SJCRH30 (cell line): ENCODE measurements at regions not wholly inside any gene's neighbourhood (a gene's known extent, or its start where the extent isn't known, plus 50 kb on each side); places are given as distances from the start of the nearest gene placed in this dataset.
"Not testable (repeated sequence)": the region's sequence is repeated elsewhere in the genome, so short reads cannot be mapped to it uniquely, and the experiment has no call there.

Experiments used
- DNase-seq, 2 experiments: peaks; one replicate each; pipeline ENCODE4 v3.0.0-alpha.2; 2015 to 2020
- H3K27ac ChIP-seq: fragments of 250-450 bp; sonication (Bioruptor Pico); 2 replicates; pipeline ENCODE4 v1.5.1; 2020; ENCODE audit warnings: mild to moderate bottlenecking, moderate library complexity
- H3K27me3 ChIP-seq: fragments of 250-450 bp; sonication (Bioruptor Pico); 2 replicates; pipeline ENCODE4 v1.5.1; 2020; ENCODE audit warnings: mild to moderate bottlenecking, moderate library complexity
- H3K36me3 ChIP-seq: fragments of 250-450 bp; sonication (Bioruptor Pico); 2 replicates; pipeline ENCODE4 v1.5.1; 2020; ENCODE audit warnings: mild to moderate bottlenecking, moderate library complexity
- H3K4me1 ChIP-seq: fragments of 250-450 bp; sonication (Bioruptor Pico); 2 replicates; pipeline ENCODE4 v1.5.1; 2020; ENCODE audit warnings: mild to moderate bottlenecking, moderate library complexity
- H3K4me3 ChIP-seq: fragments of 250-450 bp; sonication (Bioruptor Pico); 2 replicates; pipeline ENCODE4 v1.5.1; 2020; ENCODE audit warnings: mild to moderate bottlenecking, moderate library complexity
- H3K9me3 ChIP-seq: fragments of 250-450 bp; sonication (Bioruptor Pico); replicated peaks from 2 replicates; pipeline ENCODE4 v1.5.1; 2020; ENCODE audit warnings: mild to moderate bottlenecking, moderate library complexity

DNA sequence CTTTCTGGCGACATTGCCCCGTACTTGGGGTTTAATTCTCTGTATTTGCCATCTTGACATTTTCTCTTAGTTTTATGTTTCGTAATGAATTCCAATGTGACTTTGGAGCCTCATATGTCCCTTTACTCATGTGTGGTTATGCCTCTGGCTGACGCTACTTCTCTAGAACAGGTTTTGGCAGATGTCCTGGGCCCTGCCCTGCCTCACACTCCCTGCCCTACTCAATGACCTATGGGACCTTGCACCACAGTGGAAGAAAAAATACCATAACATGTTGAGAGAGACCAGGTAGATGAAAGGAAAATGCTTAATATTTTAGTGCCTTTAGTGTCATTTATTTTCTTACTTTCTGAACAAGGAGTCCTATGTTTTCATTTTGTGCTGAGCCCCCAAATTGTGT is 400.5 kb downstream of the TFEC start:
- H3K4me1 ChIP-seq, result peaks cover 5% of the 10 kb centered on the region; the same call in 1 of the 2 replicates
- no peaks in the 10 kb centered on the region for H3K27me3 ChIP-seq
- no peak overlapping the region for H3K27ac ChIP-seq
- no peaks in the 10 kb centered on the region for H3K9me3 ChIP-seq
- DNase-seq, result no peak
- no peak overlapping the region for H3K4me3 ChIP-seq
- no peaks in the 10 kb centered on the region for H3K36me3 ChIP-seq

DNA sequence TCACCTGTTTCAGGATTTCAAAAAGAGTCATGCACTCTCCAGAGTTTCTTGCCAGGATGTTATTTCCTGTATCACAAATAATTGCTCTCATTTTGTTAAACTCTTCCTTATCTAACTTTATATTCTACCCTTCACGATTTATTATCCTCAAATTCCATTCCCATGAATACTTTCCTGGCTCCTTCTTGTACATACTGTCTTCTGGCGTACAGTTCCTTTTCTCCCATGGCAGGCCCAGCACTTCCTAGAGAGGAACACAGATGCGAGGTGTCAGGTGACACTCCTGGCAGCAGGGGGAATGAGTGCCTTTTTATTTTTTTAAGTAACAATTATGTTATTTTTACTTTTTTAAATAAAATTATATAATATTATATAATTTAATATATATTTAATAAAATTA is 411.9 kb downstream of the TFEC start:
- H3K4me3 ChIP-seq, result no peak overlapping the region
- peaks cover 7% of the 10 kb centered on the region; the same call in 1 of the 2 replicates for H3K4me1 ChIP-seq
- H3K9me3 ChIP-seq, result no peaks in the 10 kb centered on the region; the same call in 1 of the 2 replicates
- 0 out of 2 replicates have a peak overlapping the region, but pooled peaks have one; percentile 21 for H3K27ac ChIP-seq
- no peaks in the 10 kb centered on the region for H3K36me3 ChIP-seq
- peak; percentile 41 to 64 for DNase-seq
- no peaks in the 10 kb centered on the region for H3K27me3 ChIP-seq

DNA sequence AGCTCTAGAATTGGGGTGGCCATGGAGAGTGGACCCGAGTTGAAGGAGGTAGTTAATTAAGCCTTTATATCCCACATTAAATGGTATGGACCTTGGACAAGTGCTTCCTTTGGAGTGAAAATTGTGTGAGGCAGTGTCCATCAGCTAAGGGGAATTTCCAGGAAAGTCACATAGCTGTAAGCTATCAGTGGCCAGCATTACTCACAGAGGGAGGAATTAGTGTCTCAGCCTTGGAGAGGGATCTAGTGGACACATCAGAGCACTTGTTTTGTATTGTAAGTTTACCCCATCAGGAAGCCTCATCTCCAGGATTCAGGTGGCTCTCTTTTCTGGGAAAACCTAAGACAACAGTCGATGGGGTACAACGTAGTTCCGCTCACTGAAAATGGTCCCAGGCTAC is 416.7 kb downstream of the TFEC start:
- Histone ChIP-seq H3K27ac (no peak overlapping the region), H3K27me3 (no peaks in the 10 kb centered on the region), H3K4me1 (peaks cover 7% of the 10 kb centered on the region; the same call in 1 of the 2 replicates), H3K36me3 (no peaks in the 10 kb centered on the region), H3K9me3 (no peaks in the 10 kb centered on the region), H3K4me3 (no peak overlapping the region)
- no peak for DNase-seq

GRCh38 chr7:115603416-115603815 is 427.1 kb downstream of the TFEC start:
- H3K9me3 ChIP-seq, result no peaks in the 10 kb centered on the region
- H3K4me3 ChIP-seq, result no peak overlapping the region
- H3K27me3 ChIP-seq, result no peaks in the 10 kb centered on the region
- no peaks in the 10 kb centered on the region for H3K36me3 ChIP-seq
- no peak overlapping the region for H3K27ac ChIP-seq
- no peaks in the 10 kb centered on the region for H3K4me1 ChIP-seq
- no peak for DNase-seq

- Histone ChIP-seq H3K9me3 (no peaks in the 10 kb centered on the region), H3K4me3 (no peak overlapping the region), H3K27me3 (no peaks in the 10 kb centered on the region), H3K36me3 (no peaks in the 10 kb centered on the region), H3K27ac (no peak overlapping the region), H3K4me1 (no peaks in the 10 kb centered on the region)
- DNase-seq, result no peak
Observed at GRCh38 chr7:115600207-115600606, 430.4 kb downstream of the TFEC start.

DNA sequence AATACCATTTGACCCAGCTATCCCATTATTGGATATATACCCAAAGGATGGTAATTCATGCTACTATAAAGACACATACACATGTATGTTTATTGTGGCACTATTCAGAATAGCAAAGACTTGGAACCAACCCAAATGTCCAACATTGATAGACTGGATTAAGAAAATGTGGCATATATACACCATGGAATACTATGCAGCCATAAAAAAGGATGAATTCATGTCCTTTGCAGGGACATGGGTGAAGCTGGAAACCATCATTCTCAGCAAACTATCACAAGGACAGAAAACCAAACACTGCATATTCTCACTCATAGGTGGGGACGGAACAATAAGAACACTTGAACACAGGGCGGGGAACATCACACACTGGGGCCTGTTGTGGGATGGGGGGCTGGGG is 431.4 kb downstream of the TFEC start:
- not testable (repeated sequence) for H3K9me3 ChIP-seq, H3K4me1 ChIP-seq, DNase-seq, H3K36me3 ChIP-seq, H3K27me3 ChIP-seq, H3K27ac ChIP-seq, H3K4me3 ChIP-seq

GRCh38 chr7:115597220-115597619 is 433.3 kb downstream of the TFEC start:
- not testable (repeated sequence) for DNase-seq, H3K36me3 ChIP-seq, H3K9me3 ChIP-seq, H3K4me3 ChIP-seq, H3K27ac ChIP-seq, H3K4me1 ChIP-seq, H3K27me3 ChIP-seq

- Histone ChIP-seq H3K27me3 (no peaks in the 10 kb centered on the region), H3K36me3 (no peaks in the 10 kb centered on the region), H3K4me3 (no peak overlapping the region), H3K9me3 (no peaks in the 10 kb centered on the region), H3K27ac (no peak overlapping the region), H3K4me1 (no peaks in the 10 kb centered on the region)
- no peak for DNase-seq
Observed at GRCh38 chr7:115593111-115593510, 437.5 kb downstream of the TFEC start.

DNA sequence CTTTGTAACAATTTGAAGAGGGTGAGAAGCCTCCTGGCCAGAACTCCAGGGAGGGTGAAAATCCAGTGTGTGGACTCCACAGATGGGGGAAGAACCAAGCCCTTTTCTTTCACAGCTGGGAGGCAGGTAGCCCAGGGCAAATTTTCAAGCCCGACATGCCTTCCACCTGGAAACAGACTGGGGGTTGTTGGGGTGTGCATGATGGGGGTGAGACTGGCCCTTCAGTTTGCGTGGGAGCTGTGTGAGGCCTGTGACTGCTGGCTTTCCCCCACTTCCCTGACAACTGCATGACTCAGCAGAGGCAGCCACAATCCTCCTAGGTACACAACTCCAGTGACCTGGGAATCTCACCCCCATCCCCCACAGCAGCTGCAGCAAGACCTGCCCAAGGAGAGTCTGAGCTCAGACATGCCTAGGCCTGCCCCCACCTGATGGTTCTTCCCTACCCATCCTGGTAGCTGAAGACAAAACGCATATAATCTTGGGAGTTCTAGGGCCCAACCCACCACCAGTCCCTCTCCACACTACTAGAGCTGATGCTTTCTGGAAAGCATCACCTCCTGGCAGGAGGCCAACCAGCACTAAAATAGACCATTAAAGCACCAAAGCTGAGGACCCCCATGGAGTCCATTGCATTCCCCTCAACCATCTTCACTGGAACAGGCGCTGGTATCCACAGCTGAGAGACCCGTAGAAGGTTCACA is 445.4 kb downstream of the TFEC start:
- no peaks in the 10 kb centered on the region for H3K27me3 ChIP-seq
- peak overlapping the region; percentile 8; the same call in 1 of the 2 replicates for H3K27ac ChIP-seq
- H3K4me1 ChIP-seq, result peaks cover 12% of the 10 kb centered on the region

DNA sequence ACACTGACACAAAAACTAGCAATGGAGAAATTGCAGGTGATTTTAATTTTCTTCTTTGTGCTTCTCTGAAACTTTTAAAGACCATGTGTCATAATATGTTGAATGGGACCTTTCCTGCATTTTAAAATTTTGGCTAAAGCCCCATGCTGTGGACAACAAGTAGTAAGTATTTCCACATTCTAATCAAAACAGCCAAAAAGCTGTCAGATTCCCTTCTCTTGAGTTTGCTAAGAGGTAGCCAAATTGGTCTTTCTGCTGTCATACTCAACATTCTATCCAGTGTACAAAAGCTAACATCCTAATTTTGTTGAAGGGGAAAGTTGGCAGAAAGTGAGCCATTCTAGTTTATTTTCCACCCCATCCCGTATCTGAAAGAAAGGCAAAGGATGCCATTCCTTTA is 447.6 kb downstream of the TFEC start:
- Histone ChIP-seq H3K4me1 (peaks cover 12% of the 10 kb centered on the region), H3K27me3 (no peaks in the 10 kb centered on the region), H3K9me3 (0 out of 2 replicates have a peak, but pooled peaks cover 4% of the 10 kb centered on the region), H3K27ac (no peak overlapping the region), H3K4me3 (no peak overlapping the region), H3K36me3 (no peaks in the 10 kb centered on the region)
- DNase-seq, result no peak

More for the DNA sequence above, 445.4 kb downstream of the TFEC start:
- H3K36me3 ChIP-seq, result no peaks in the 10 kb centered on the region
- H3K9me3 ChIP-seq, result 0 out of 2 replicates have a peak, but pooled peaks cover 4% of the 10 kb centered on the region
- H3K4me3 ChIP-seq, result no peak overlapping the region
- peak; percentile 42 to 51 for DNase-seq

DNA sequence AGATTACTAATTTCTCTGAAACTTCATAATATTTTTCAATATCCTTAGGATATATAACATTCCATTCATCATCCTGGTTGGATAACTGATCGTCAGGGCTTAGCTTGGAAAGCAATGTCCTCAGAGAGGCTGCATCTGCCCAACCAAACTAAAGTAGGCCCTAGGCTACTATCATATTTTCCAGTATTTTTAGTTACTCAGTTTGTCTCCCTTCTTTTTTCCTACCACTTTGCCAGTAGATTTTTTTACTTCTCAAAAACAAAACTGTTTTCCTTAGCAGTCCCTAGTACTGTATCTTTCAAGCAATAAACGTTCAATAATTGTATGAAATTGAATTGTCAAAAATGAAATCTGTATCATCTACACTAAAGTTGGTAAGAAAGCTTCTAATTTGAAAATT is 452.0 kb downstream of the TFEC start:
- Histone ChIP-seq H3K36me3 (no peaks in the 10 kb centered on the region), H3K4me3 (no peak overlapping the region), H3K9me3 (no peaks in the 10 kb centered on the region), H3K27me3 (no peaks in the 10 kb centered on the region), H3K4me1 (no peaks in the 10 kb centered on the region; the same call in 1 of the 2 replicates), H3K27ac (no peak overlapping the region)
- DNase-seq, result no peak

DNA sequence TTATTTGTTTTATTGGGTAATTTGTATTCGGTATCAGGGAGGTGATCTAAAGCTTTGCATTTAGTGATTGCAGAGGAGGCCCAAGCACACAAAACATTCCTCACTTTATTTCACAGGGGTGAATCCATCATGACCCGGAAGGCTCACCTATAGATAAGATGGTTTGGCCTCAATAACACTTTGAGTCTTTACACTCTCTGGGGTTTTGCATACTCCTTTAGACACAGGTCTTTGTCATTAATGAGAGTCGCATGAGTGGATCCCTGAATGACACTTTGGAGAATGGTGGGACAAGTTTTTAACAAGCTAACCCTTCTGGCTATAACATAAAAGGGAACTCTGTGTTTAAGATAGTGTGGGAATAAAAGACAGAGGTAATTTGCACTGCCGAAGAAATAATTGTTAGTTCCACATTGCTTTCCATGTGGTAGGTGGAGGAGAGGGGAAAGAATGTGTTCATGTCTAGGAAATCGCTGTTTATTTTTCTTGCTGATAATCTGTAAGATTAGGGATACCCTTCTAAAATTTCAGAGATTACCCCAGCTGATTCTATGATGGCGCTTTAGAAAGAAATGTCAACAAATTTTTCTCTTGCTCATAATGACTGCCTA is 455.8 kb downstream of the TFEC start:
- Histone ChIP-seq H3K36me3 (no peaks in the 10 kb centered on the region), H3K27ac (no peak overlapping the region), H3K27me3 (no peaks in the 10 kb centered on the region), H3K4me3 (no peak overlapping the region), H3K9me3 (no peaks in the 10 kb centered on the region), H3K4me1 (peaks cover 11% of the 10 kb centered on the region)
- no peak for DNase-seq

- Histone ChIP-seq H3K27ac (peak overlapping the region; percentile 31), H3K9me3 (no peaks in the 10 kb centered on the region), H3K4me3 (no peak overlapping the region), H3K36me3 (no peaks in the 10 kb centered on the region), H3K4me1 (peaks cover 11% of the 10 kb centered on the region), H3K27me3 (no peaks in the 10 kb centered on the region)
- no peak for DNase-seq
Observed at GRCh38 chr7:115572111-115572510, 458.5 kb downstream of the TFEC start.

DNA sequence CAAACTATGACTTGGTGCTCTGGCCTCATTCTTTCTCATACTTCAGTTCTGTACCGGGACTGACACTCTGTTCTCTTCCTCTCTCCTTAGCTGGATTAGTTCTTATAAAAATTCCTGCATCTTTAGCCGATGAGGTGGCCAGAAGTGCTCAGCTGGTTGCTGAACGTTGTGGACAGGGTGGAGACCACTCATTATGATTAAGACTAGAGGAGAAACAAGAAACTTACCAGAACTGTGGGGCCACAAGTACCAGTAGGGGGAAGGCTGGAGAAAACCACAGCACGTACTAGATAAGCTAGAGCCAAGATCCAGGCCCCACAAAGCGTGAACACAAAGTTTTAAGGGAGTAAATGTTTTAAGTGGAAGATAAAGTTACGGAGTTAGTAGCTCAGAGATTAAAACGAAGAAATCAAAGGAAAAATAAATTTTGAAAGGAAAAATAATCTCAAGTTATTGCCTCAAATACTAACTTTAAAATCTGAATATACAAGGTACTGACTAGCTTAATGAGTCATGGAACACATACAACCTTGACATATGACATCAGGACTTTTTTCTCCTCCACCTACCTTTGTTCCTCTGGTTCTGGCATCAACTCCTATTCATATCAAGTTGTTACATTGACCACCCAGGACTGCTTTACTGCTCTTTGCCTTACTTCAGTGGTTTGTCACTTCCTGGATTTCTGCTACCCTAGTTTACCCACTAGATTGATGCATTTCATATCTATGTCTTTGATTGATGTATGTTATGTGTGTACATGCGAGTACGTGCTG is 469.0 kb downstream of the TFEC start:
- H3K4me1 ChIP-seq, result no peaks in the 10 kb centered on the region
- H3K4me3 ChIP-seq, result no peak overlapping the region
- no peaks in the 10 kb centered on the region for H3K9me3 ChIP-seq
- no peak for DNase-seq
- H3K27ac ChIP-seq, result no peak overlapping the region
- H3K27me3 ChIP-seq, result no peaks in the 10 kb centered on the region
- no peaks in the 10 kb centered on the region for H3K36me3 ChIP-seq

DNA sequence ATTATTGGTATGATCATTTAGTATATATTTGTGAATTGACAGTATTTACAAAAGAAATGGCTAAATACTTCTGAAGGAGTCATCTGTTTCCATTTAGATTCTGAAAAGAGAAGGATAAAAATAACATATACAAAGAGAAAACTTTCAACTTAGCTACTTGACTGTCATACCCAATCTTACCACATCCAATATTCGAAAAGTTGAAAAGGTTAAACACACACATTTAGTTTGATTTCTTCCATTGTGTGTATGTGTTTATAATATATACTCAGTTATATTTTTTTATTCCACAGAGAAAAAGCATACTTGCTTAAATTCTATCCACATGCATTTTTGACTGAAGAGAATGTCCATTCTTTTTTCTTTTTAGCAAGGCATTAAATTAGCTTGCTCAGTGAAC is 470.7 kb downstream of the TFEC start:
- Histone ChIP-seq H3K4me3 (no peak overlapping the region), H3K27me3 (no peaks in the 10 kb centered on the region), H3K9me3 (no peaks in the 10 kb centered on the region), H3K27ac (no peak overlapping the region), H3K4me1 (no peaks in the 10 kb centered on the region), H3K36me3 (no peaks in the 10 kb centered on the region)
- DNase-seq, result no peak
